GM21576 (cell line): ENCODE measurements at regions not wholly inside any gene's neighbourhood (a gene's known extent, or its start where the extent isn't known, plus 50 kb on each side); places are given as distances from the start of the nearest gene placed in this dataset.

ENCODE experiments used
- ATAC-seq: cut with Tn5 transposase; IDR thresholded peaks from one replicate; pipeline ENCODE4 v1.9.1; 2021; ENCODE audit warnings: mild to moderate bottlenecking, moderate library complexity; ENCODE audit not compliant: unreplicated experiment

GRCh38 chr12:126051611-126052107 is 986.4 kb downstream of the AACS start:
- no peak for ATAC-seq

- no peak for ATAC-seq
These were observed 990.3 kb downstream of the AACS start for GRCh38 chr12:126055521-126055920.

- ATAC-seq = no peak
These were observed 996.5 kb downstream of the AACS start for GRCh38 chr12:126061777-126062176.

GRCh38 chr12:126064028-126064427 is 998.8 kb downstream of the AACS start:
- ATAC-seq = no peak

GRCh38 chr12:126067626-126068329 is 1002.5 kb downstream of the AACS start:
- no peak for ATAC-seq

- no peak for ATAC-seq
These were observed 1004.4 kb downstream of the AACS start for GRCh38 chr12:126069549-126070165.

- ATAC-seq = no peak
These were observed 1011.3 kb downstream of the AACS start for GRCh38 chr12:126076515-126076914.

GRCh38 chr12:126083926-126084325 is 1018.7 kb downstream of the AACS start:
- no peak for ATAC-seq

- no peak for ATAC-seq
These were observed 1019.2 kb downstream of the AACS start for GRCh38 chr12:126084480-126084879.

GRCh38 chr12:126086242-126086641 is 1021.0 kb downstream of the AACS start:
- ATAC-seq = no peak

- ATAC-seq = no peak
These were observed 1022.5 kb downstream of the AACS start for GRCh38 chr12:126087692-126088091.

- ATAC-seq = no peak
These were observed 1028.7 kb downstream of the AACS start for GRCh38 chr12:126093908-126094307.

- ATAC-seq = no peak
These were observed 1030.7 kb downstream of the AACS start for GRCh38 chr12:126095748-126096510.

- ATAC-seq = no peak
These were observed 1041.5 kb downstream of the AACS start for GRCh38 chr12:126106706-126107105.

GRCh38 chr12:126107659-126108058 is 1042.4 kb downstream of the AACS start:
- no peak for ATAC-seq

- no peak for ATAC-seq
These were observed 1043.0 kb downstream of the AACS start for GRCh38 chr12:126108247-126108646.

GRCh38 chr12:126112141-126112540 is 1046.9 kb downstream of the AACS start:
- ATAC-seq = no peak

GRCh38 chr12:126112849-126113248 is 1047.6 kb downstream of the AACS start:
- no peak for ATAC-seq

- no peak for ATAC-seq
These were observed 1049.2 kb downstream of the AACS start for GRCh38 chr12:126114441-126114840.

- no peak for ATAC-seq
These were observed 1052.3 kb downstream of the AACS start for GRCh38 chr12:126117502-126117901.

GRCh38 chr12:126139355-126139754 is 1074.1 kb downstream of the AACS start:
- ATAC-seq = no peak

- ATAC-seq = no peak
These were observed 1079.4 kb downstream of the AACS start for GRCh38 chr12:126144603-126145002.
